NB4 (cell line): ENCODE measurements at regions not wholly inside any gene's neighbourhood (a gene's known extent, or its start where the extent isn't known, plus 50 kb on each side); places are given as distances from the start of the nearest gene placed in this dataset.

Source experiments
- CTCF ChIP-seq: IDR thresholded peaks from one replicate; pipeline ENCODE4 v1.5.1; 2012; ENCODE audit warnings: low read depth, low read length
- MAX ChIP-seq: IDR thresholded peaks from 2 replicates; pipeline ENCODE4 v1.6.1; 2011; ENCODE audit warnings: low read depth, low read length
- MYC ChIP-seq: IDR thresholded peaks from 2 replicates; pipeline ENCODE4 v1.6.1; 2011; ENCODE audit warnings: low read depth, low read length
- POLR2A ChIP-seq: IDR thresholded peaks from 2 replicates; pipeline ENCODE4 v1.6.1; 2011; ENCODE audit warnings: mild to moderate bottlenecking; ENCODE audit not compliant: insufficient read length; ENCODE audit errors: extremely low read depth

GRCh38 chr5:45195026-45195425, 386.3 kb downstream of the MRPS30 start:
- TF ChIP-seq POLR2A (no peak), CTCF (no peak), MAX (no peak), MYC (no peak)
